ENCODE measurements at regions not wholly inside any gene's neighbourhood (a gene's known extent, or its start where the extent isn't known, plus 50 kb on each side); places are given as distances from the start of the nearest gene placed in this dataset.

- no peak for TF ChIP-seq CTCF (conservative IDR thresholded peaks at IDR 0.05; ENCODE audit: low read length)
- no peak for TF ChIP-seq EZH2phosphoT487 (IDR thresholded peaks at IDR 0.05; ENCODE audit: borderline replicate concordance, low read depth, low read length)
Measured at GRCh38 chr20:11483697-11484096, 434.0 kb upstream of the BTBD3 start.
